Gastroesophageal sphincter (tissue), 3 donors: ENCODE measurements at regions not wholly inside any gene's neighbourhood (a gene's known extent, or its start where the extent isn't known, plus 50 kb on each side); places are given as distances from the start of the nearest gene placed in this dataset.

Source experiments
- EP300 ChIP-seq: sonication (generic); formaldehyde crosslinking; IDR thresholded peaks from one replicate; pipeline ENCODE4 v1.6.1; 2017; ENCODE audit warnings: antibody characterized with exemption, mild to moderate bottlenecking
- POLR2A ChIP-seq, 2 donors: fragments of 450-650 bp; IDR thresholded peaks; one replicate each; pipeline ENCODE4 v1.6.1; 2017; ENCODE audit warnings: antibody characterized with exemption in 2 of 2, mild to moderate bottlenecking in 2 of 2, moderate library complexity in 1 of 2
- POLR2AphosphoS5 ChIP-seq: sonication (generic); formaldehyde crosslinking; IDR thresholded peaks from one replicate; pipeline ENCODE4 v1.6.1; 2017; ENCODE audit warnings: antibody characterized with exemption
- TF ChIP-seq, protein P1 (sequence below), 4 experiments: fragments of 200-600 bp in 2 of 4; fragments of 450-650 bp in 2 of 4; sonication (generic) in 1 of 4; IDR thresholded peaks; one replicate each; pipeline ENCODE4 v1.5.1; 2017 to 2019; ENCODE audit warnings: antibody characterized with exemption in 4 of 4, mild to moderate bottlenecking in 2 of 4, moderate library complexity in 2 of 4

DNA sequence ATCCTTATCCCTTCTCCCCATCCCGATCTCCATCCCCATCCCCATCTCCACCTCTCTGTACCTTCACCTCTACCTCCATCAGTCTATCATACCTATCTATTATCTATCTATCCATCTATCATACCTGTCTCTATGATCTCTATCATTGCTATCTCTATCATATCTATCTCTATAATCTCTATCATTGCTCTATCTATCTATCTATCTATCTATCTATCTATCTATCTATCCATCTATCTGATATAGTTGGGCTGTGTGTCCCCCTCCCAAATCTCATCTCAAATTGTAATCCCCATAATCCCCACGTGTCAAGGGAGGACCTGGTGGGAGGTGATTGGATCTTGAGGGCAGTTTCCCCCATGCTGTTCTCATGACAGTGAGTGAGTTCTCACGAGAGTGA lies 97.9 kb upstream of the PAXBP1 start:
- TF ChIP-seq, protein P1, sequence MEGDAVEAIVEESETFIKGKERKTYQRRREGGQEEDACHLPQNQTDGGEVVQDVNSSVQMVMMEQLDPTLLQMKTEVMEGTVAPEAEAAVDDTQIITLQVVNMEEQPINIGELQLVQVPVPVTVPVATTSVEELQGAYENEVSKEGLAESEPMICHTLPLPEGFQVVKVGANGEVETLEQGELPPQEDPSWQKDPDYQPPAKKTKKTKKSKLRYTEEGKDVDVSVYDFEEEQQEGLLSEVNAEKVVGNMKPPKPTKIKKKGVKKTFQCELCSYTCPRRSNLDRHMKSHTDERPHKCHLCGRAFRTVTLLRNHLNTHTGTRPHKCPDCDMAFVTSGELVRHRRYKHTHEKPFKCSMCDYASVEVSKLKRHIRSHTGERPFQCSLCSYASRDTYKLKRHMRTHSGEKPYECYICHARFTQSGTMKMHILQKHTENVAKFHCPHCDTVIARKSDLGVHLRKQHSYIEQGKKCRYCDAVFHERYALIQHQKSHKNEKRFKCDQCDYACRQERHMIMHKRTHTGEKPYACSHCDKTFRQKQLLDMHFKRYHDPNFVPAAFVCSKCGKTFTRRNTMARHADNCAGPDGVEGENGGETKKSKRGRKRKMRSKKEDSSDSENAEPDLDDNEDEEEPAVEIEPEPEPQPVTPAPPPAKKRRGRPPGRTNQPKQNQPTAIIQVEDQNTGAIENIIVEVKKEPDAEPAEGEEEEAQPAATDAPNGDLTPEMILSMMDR (IDR thresholded peaks at IDR 0.05) = no peak
- TF ChIP-seq POLR2A (IDR thresholded peaks at IDR 0.05) (no peak), EP300 (no peak), POLR2AphosphoS5 (no peak)
